Breast epithelium (tissue), 4 donors: ENCODE measurements at regions not wholly inside any gene's neighbourhood (a gene's known extent, or its start where the extent isn't known, plus 50 kb on each side); places are given as distances from the start of the nearest gene placed in this dataset.

Experiments used
- DNase-seq, 2 donors: peaks; one replicate each; pipeline ENCODE4 v3.0.0-alpha.2; 2019; ENCODE audit warnings: low spot score in 2 of 2
- H3K27ac ChIP-seq, 2 donors: fragments of 200-600 bp; sonication (generic) in 1 of 2; one replicate each; pipeline ENCODE4 v1.5.1; 2016 to 2019; ENCODE audit warnings: mild to moderate bottlenecking in 1 of 2
- H3K27me3 ChIP-seq, 2 donors: fragments of 200-600 bp; sonication (generic) in 1 of 2; one replicate each; pipeline versions ENCODE4 v1.5.1 to v1.6.0; 2017 to 2019; ENCODE audit warnings: control low read depth in 1 of 2, mild to moderate bottlenecking in 1 of 2
- H3K36me3 ChIP-seq: fragments of 200-600 bp; one replicate; pipeline ENCODE4 v1.5.1; 2019
- H3K4me1 ChIP-seq, 2 donors: fragments of 200-600 bp; sonication (generic); one replicate each; pipeline ENCODE4 v1.5.1; 2016 to 2019; ENCODE audit warnings: control low read depth in 1 of 2
- H3K4me3 ChIP-seq, 3 donors: fragments of 200-600 bp; sonication (generic); 1 replicate in 2 of 3; 2 replicates in 1 of 3; pipeline ENCODE4 v1.5.1; 2016 to 2019; ENCODE audit warnings: mild to moderate bottlenecking in 3 of 3, moderate library complexity in 2 of 3
- H3K9me3 ChIP-seq, 2 donors: fragments of 200-600 bp; sonication (generic) in 1 of 2; one replicate each; pipeline ENCODE4 v1.5.1; 2016 to 2019; ENCODE audit warnings: control low read depth in 1 of 2
- CTCF ChIP-seq, 3 donors: fragments of 450-650 bp; IDR thresholded peaks; one replicate each; pipeline ENCODE4 v1.5.1; 2016 to 2017; ENCODE audit warnings: antibody characterized with exemption in 3 of 3, mild to moderate bottlenecking in 3 of 3, moderate library complexity in 3 of 3
- POLR2A ChIP-seq: fragments of 450-650 bp; IDR thresholded peaks from one replicate; pipeline ENCODE4 v1.6.1; 2016; ENCODE audit warnings: antibody characterized with exemption, mild to moderate bottlenecking, moderate library complexity
- POLR2AphosphoS5 ChIP-seq, 3 donors: sonication (generic); formaldehyde crosslinking; IDR thresholded peaks; one replicate each; pipeline ENCODE4 v1.6.1; 2017; ENCODE audit warnings: antibody characterized with exemption in 3 of 3
- intact Hi-C: fragments of 100-400 bp; cut with DNase I; formaldehyde crosslinking; loops from one replicate; pipeline ENCODE4 v1.15.1; 2023; ENCODE audit warnings: low total_unique reads

GRCh38 chr1:221841251-221841982 lies 99.5 kb upstream of the DUSP10 start:
- no peak for DNase-seq
- Histone ChIP-seq H3K27me3 (no peaks in the 10 kb centered on the region), H3K27ac (no peak overlapping the region), H3K4me3 (no peak overlapping the region), H3K36me3 (no peaks in the 10 kb centered on the region), H3K4me1 (no peaks in the 10 kb centered on the region), H3K9me3 (no peaks in the 10 kb centered on the region)
- TF ChIP-seq POLR2AphosphoS5 (IDR thresholded peaks at IDR 0.05) (no peak), POLR2A (no peak), CTCF (IDR thresholded peaks at IDR 0.05) (no peak)
- intact Hi-C loops: no loop called here

- Histone ChIP-seq H3K27ac (peak overlapping the region in 1 of 2 donors; percentile 6), H3K4me1 (no peaks in the 10 kb centered on the region), H3K27me3 (no peaks in the 10 kb centered on the region), H3K9me3 (no peaks in the 10 kb centered on the region), H3K4me3 (no peak overlapping the region), H3K36me3 (no peaks in the 10 kb centered on the region)
- no peak for DNase-seq
- intact Hi-C loops: no loop called here
- TF ChIP-seq POLR2A (no peak), POLR2AphosphoS5 (IDR thresholded peaks at IDR 0.05) (no peak), CTCF (IDR thresholded peaks at IDR 0.05) (no peak)
Observed at GRCh38 chr1:221840511-221841243, 98.8 kb upstream of the DUSP10 start.

- H3K4me1 ChIP-seq: no peaks in the 10 kb centered on the region
- peak; percentile 54 to 63 for DNase-seq
- peak overlapping the region in 1 of 2 donors; percentile 6 for H3K27ac ChIP-seq
- H3K9me3 ChIP-seq: no peaks in the 10 kb centered on the region
- no peak overlapping the region for H3K4me3 ChIP-seq
- intact Hi-C loops: no loop called here
- no peak for TF ChIP-seq POLR2AphosphoS5 (IDR thresholded peaks at IDR 0.05)
- H3K36me3 ChIP-seq: no peaks in the 10 kb centered on the region
- H3K27me3 ChIP-seq: no peaks in the 10 kb centered on the region
Observed at GRCh38 chr1:221839782-221840395, 98.0 kb upstream of the DUSP10 start.

DNA sequence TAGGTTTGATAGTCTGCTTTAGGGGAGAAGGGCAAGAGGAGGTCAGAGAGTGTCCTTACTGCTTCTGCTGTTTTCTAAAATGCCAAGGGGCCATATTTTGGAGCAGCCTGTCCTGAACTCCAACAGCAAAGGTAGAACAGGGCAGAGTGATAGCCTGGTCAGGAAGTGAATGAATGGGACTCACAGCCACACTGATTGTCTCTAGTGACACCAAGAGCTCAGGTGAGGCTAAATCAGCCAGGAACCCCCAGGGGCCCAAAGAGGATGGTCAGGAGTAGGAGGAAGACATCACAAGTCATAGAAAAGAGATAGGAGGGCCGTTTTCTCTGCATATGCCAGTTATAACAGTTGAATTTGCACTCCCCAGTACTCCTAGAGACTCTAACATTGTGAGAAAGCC lies 97.4 kb upstream of the DUSP10 start:
- intact Hi-C loops: no loop called here
- H3K9me3 ChIP-seq: no peaks in the 10 kb centered on the region
- TF ChIP-seq POLR2AphosphoS5 (IDR thresholded peaks at IDR 0.05) (no peak), CTCF (IDR thresholded peaks at IDR 0.05) (no peak), POLR2A (no peak)
- no peaks in the 10 kb centered on the region for H3K36me3 ChIP-seq
- no peak overlapping the region for H3K27ac ChIP-seq
- no peaks in the 10 kb centered on the region for H3K27me3 ChIP-seq
- H3K4me3 ChIP-seq: no peak overlapping the region
- no peaks in the 10 kb centered on the region for H3K4me1 ChIP-seq
- no peak for DNase-seq

DNA sequence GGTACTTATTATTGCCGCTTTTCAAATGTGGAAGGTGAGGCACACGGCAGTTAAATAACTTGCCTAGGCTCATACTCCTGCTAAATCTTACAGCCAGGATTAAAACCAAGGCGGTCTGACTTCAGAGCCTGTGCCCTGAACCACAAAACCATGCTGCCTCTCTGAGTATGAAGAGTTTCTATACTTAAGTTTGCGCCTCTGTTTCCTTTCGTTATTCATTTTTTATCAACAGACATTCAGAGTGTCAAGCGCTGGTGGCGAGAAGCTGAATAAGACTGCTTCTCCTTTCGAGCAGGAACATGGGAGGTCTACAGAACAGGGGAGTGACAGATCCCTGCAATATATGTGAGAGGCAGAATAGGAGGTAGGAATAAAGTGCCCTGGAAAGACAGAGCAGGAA lies 96.0 kb upstream of the DUSP10 start:
- no peak overlapping the region for H3K4me3 ChIP-seq

More for the DNA sequence above, 96.0 kb upstream of the DUSP10 start:
- Histone ChIP-seq H3K9me3 (no peaks in the 10 kb centered on the region), H3K36me3 (no peaks in the 10 kb centered on the region), H3K27ac (no peak overlapping the region), H3K27me3 (no peaks in the 10 kb centered on the region), H3K4me1 (no peaks in the 10 kb centered on the region)
- TF ChIP-seq POLR2A (no peak), POLR2AphosphoS5 (IDR thresholded peaks at IDR 0.05) (no peak), CTCF (IDR thresholded peaks at IDR 0.05) (no peak)
- intact Hi-C loops: no loop called here
- DNase-seq: no peak
